H1 (cell line): ENCODE measurements at regions not wholly inside any gene's neighbourhood (a gene's known extent, or its start where the extent isn't known, plus 50 kb on each side); places are given as distances from the start of the nearest gene placed in this dataset.

Experiments used
- CTCF ChIA-PET: fragments of 300-600 bp; sonication (Branson Sonifier 250); formaldehyde crosslinking; loops from one replicate; lab custom pipeline; 2021; ENCODE audit not compliant: partially characterized antibody; lab: Charles Lee
- POLR2A ChIA-PET: fragments of 300-600 bp; sonication (Branson Sonifier 250); formaldehyde crosslinking; loops from one replicate; lab custom pipeline; 2021; ENCODE audit warnings: inconsistent platforms; ENCODE audit not compliant: partially characterized antibody; lab: Charles Lee
- DNase-seq, 2 experiments: peaks; one replicate each; pipeline versions ENCODE4 v3.0.0 to v3.0.0-alpha.2; 2010 to 2022; ENCODE audit warnings: low spot score in 2 of 2, low read depth in 1 of 2, mixed read lengths in 1 of 2
- FAIRE-seq: peaks from 2 replicates; lab custom pipeline; 2011; peaks lifted over from hg19 to GRCh38; lab: Jason Lieb, UNC
- H2AFZ ChIP-seq: 2 replicates; pipeline ENCODE4 v1.8.1; 2012; ENCODE audit warnings: low read length, inconsistent platforms
- H2AK5ac ChIP-seq: 2 replicates; pipeline ENCODE4 v1.6.1; 2013; ENCODE audit warnings: low read depth, low read length
- H2BK120ac ChIP-seq: replicated peaks from 2 replicates; pipeline ENCODE3; 2013; ENCODE audit warnings: low read depth, low read length, inconsistent platforms
- H2BK12ac ChIP-seq: 2 replicates; pipeline ENCODE4 v1.6.1; 2013; ENCODE audit warnings: low read depth, low read length
- H2BK15ac ChIP-seq: 2 replicates; pipeline ENCODE4 v1.6.1; 2013; ENCODE audit warnings: low read length
- H2BK20ac ChIP-seq: 2 replicates; pipeline ENCODE4 v1.6.1; 2013; ENCODE audit warnings: low read length
- H2BK5ac ChIP-seq: 2 replicates; pipeline ENCODE4 v1.6.1; 2013; ENCODE audit warnings: low read depth, low read length
- H3K14ac ChIP-seq: 2 replicates; pipeline ENCODE4 v1.6.1; 2013; ENCODE audit warnings: inconsistent platforms; ENCODE audit not compliant: insufficient read length
- H3K18ac ChIP-seq: 2 replicates; pipeline ENCODE4 v1.6.1; 2013; ENCODE audit warnings: low read length; ENCODE audit errors: extremely low read depth
- H3K23ac ChIP-seq: 2 replicates; pipeline ENCODE4 v1.6.1; 2013; ENCODE audit warnings: inconsistent platforms; ENCODE audit not compliant: insufficient read length
- H3K23me2 ChIP-seq: 2 replicates; pipeline ENCODE4 v1.6.1; 2013; ENCODE audit warnings: low read depth, low read length
- H3K27ac ChIP-seq: 2 replicates; pipeline ENCODE4 v1.6.1; 2011; ENCODE audit warnings: low read depth, low read length, inconsistent platforms
- H3K27me3 ChIP-seq, 4 experiments: replicated peaks in 1 of 4; 1 replicate in 1 of 4; 2 replicates in 3 of 4; pipeline versions ENCODE4 v1.6.1 to v1.8.1; 2011 to 2013; ENCODE audit warnings: low read length in 3 of 4, mild to moderate bottlenecking in 3 of 4, inconsistent platforms in 2 of 4, mixed read lengths in 2 of 4, moderate library complexity in 1 of 4; ENCODE audit not compliant: control insufficient read depth in 3 of 4, insufficient read depth in 3 of 4; ENCODE audit errors: extremely low read depth in 1 of 4
- H3K36me3 ChIP-seq, 4 experiments: 2 replicates each; pipeline versions ENCODE4 v1.6.1 to v1.8.1; 2011 to 2013; ENCODE audit warnings: mild to moderate bottlenecking in 4 of 4, low read length in 3 of 4, moderate library complexity in 2 of 4, control low read depth in 1 of 4, inconsistent platforms in 1 of 4; ENCODE audit not compliant: insufficient read depth in 4 of 4, control insufficient read depth in 2 of 4
- H3K4ac ChIP-seq: replicated peaks from 2 replicates; pipeline ENCODE3; 2013; ENCODE audit warnings: low read length, low read depth, mixed read lengths, inconsistent platforms; ENCODE audit not compliant: insufficient read length
- H3K4me1 ChIP-seq, 4 experiments: replicated peaks in 1 of 4; 1 replicate in 1 of 4; 2 replicates in 3 of 4; pipeline versions ENCODE4 v1.6.1 to v1.8.1; 2011 to 2013; ENCODE audit warnings: low read length in 3 of 4, inconsistent platforms in 2 of 4, mixed read lengths in 1 of 4; ENCODE audit not compliant: insufficient read depth in 4 of 4, control insufficient read depth in 3 of 4
- H3K4me2 ChIP-seq, 2 experiments: 2 replicates each; pipeline versions ENCODE4 v1.6.1 to v1.8.1; 2011 to 2013; ENCODE audit warnings: low read depth in 2 of 2, low read length in 2 of 2, control low read depth in 1 of 2, inconsistent platforms in 1 of 2, mild to moderate bottlenecking in 1 of 2; ENCODE audit not compliant: insufficient read depth in 1 of 2
- H3K4me3 ChIP-seq, 4 experiments: fragments of 200-600, 300-600 bp in 1 of 4; sonication (generic), shearing (Covaris generic), sonication (Bioruptor Twin) in 1 of 4; 2 replicates each; pipeline versions ENCODE4 v1.5.1 to v1.8.1; 2011 to 2016; ENCODE audit warnings: low read length in 4 of 4, low read depth in 3 of 4, control low read depth in 2 of 4, inconsistent platforms in 2 of 4, mild to moderate bottlenecking in 2 of 4, mixed read lengths in 1 of 4, moderate library complexity in 1 of 4; ENCODE audit not compliant: insufficient read depth in 2 of 4; ENCODE audit errors: extremely low read depth in 1 of 4
- H3K56ac ChIP-seq: replicated peaks from 2 replicates; pipeline ENCODE3; 2013; ENCODE audit warnings: low read depth, mild to moderate bottlenecking, mixed read lengths, low read length, inconsistent platforms; ENCODE audit not compliant: insufficient read length
- H3K79me1 ChIP-seq: 2 replicates; pipeline ENCODE4 v1.6.1; 2013; ENCODE audit warnings: low read depth, low read length, control low read depth
- H3K79me2 ChIP-seq, 2 experiments: 2 replicates each; pipeline versions ENCODE4 v1.6.1 to v1.8.1; 2012 to 2013; ENCODE audit warnings: low read length in 2 of 2, mild to moderate bottlenecking in 2 of 2, inconsistent platforms in 1 of 2; ENCODE audit not compliant: insufficient read depth in 2 of 2, control insufficient read depth in 1 of 2
- H3K9ac ChIP-seq, 4 experiments: replicated peaks in 1 of 4; 1 replicate in 1 of 4; 2 replicates in 3 of 4; pipeline versions ENCODE4 v1.6.1 to v1.8.1; 2011 to 2013; ENCODE audit warnings: low read depth in 3 of 4, low read length in 3 of 4, control low read depth in 2 of 4, mild to moderate bottlenecking in 2 of 4, moderate library complexity in 2 of 4, inconsistent platforms in 1 of 4; ENCODE audit errors: extremely low read depth in 1 of 4
- H3K9me3 ChIP-seq, 2 experiments: 2 replicates each; pipeline versions ENCODE4 v1.6.1 to v1.8.1; 2012 to 2013; ENCODE audit warnings: mild to moderate bottlenecking in 2 of 2, moderate library complexity in 2 of 2, control low read depth in 1 of 2, inconsistent platforms in 1 of 2, low read depth in 1 of 2, low read length in 1 of 2, mixed read lengths in 1 of 2; ENCODE audit not compliant: insufficient read depth in 2 of 2
- H4K20me1 ChIP-seq, 2 experiments: replicated peaks in 1 of 2; 2 replicates each; pipeline versions ENCODE3 to v1.8.1; 2011 to 2013; ENCODE audit warnings: inconsistent platforms in 2 of 2, low read length in 2 of 2, mild to moderate bottlenecking in 1 of 2; ENCODE audit not compliant: insufficient read depth in 2 of 2, control insufficient read depth in 1 of 2
- H4K5ac ChIP-seq: 2 replicates; pipeline ENCODE4 v1.6.1; 2013; ENCODE audit warnings: low read length, low read depth, mixed read lengths, inconsistent platforms; ENCODE audit not compliant: insufficient read length
- H4K8ac ChIP-seq: 2 replicates; pipeline ENCODE4 v1.8.0; 2013; ENCODE audit warnings: mild to moderate bottlenecking, moderate library complexity, low read length, inconsistent platforms; ENCODE audit not compliant: insufficient read depth; ENCODE audit errors: extremely low read depth
- H4K91ac ChIP-seq: replicated peaks from 2 replicates; pipeline ENCODE3; 2013; ENCODE audit warnings: low read length, mixed read lengths, inconsistent platforms; ENCODE audit not compliant: insufficient read length
- ATF3 ChIP-seq: IDR thresholded peaks from 2 replicates; pipeline ENCODE4 v1.6.1; 2011; ENCODE audit warnings: low read depth, mild to moderate bottlenecking, low read length; ENCODE audit not compliant: insufficient read depth
- BACH1 ChIP-seq: IDR thresholded peaks from 2 replicates; pipeline ENCODE4 v1.6.1; 2012; ENCODE audit warnings: low read length, improper control_type of control experiment
- BCL11A ChIP-seq, 2 experiments: IDR thresholded peaks; one replicate each; pipeline ENCODE4 v1.6.1; 2011; ENCODE audit warnings: low read depth in 2 of 2, low read length in 2 of 2, mild to moderate bottlenecking in 2 of 2
- BRCA1 ChIP-seq: IDR thresholded peaks from 2 replicates; pipeline ENCODE4 v1.6.1; 2012; ENCODE audit warnings: low read depth, low read length, improper control_type of control experiment
- CBX8 ChIP-seq: fragments of 300-800, 300-1000 bp; sonication (generic); IDR thresholded peaks from 2 replicates; pipeline ENCODE4 v1.7.1; 2016; ENCODE audit warnings: low read depth, low read length, borderline replicate concordance
- JUN ChIP-seq: IDR thresholded peaks from 2 replicates; pipeline ENCODE4 v1.6.1; 2011; ENCODE audit warnings: low read depth, mild to moderate bottlenecking, improper control_type of control experiment, low read length
- KDM5A ChIP-seq: fragments of 200-600 bp; IDR thresholded peaks from 2 replicates; pipeline ENCODE4 v1.7.1; 2012; ENCODE audit warnings: mild to moderate bottlenecking, low read length, inconsistent platforms, mixed read lengths
- POLR2AphosphoS5 ChIP-seq: IDR thresholded peaks from 2 replicates; pipeline ENCODE4 v1.6.1; 2011; ENCODE audit warnings: low read depth, low read length
- SP4 ChIP-seq: IDR thresholded peaks from 2 replicates; pipeline ENCODE4 v1.6.1; 2012; ENCODE audit warnings: low read length, inconsistent platforms
- TAF1 ChIP-seq: IDR thresholded peaks from 2 replicates; pipeline ENCODE4 v1.6.1; 2011; ENCODE audit warnings: mild to moderate bottlenecking, low read depth, low read length
- TCF12 ChIP-seq: IDR thresholded peaks from 2 replicates; pipeline ENCODE4 v1.6.1; 2011; ENCODE audit warnings: low read depth, mild to moderate bottlenecking, low read length
- ZNF274 ChIP-seq: IDR thresholded peaks from 2 replicates; pipeline ENCODE4 v1.7.0; 2012; ENCODE audit warnings: low read length, borderline replicate concordance; ENCODE audit errors: extremely low read depth
- WGBS, 2 experiments: shearing (Covaris generic) in 1 of 2; methylation state at CpG; one replicate each; pipeline versions ENCODE4 v1.1.6 to v1.1.7; 2013 to 2015; ENCODE audit warnings: low lambda C conversion rate in 2 of 2, mixed read lengths in 2 of 2, inconsistent platforms in 1 of 2, low coverage in 1 of 2, missing lambda C conversion rate in 1 of 2; ENCODE audit not compliant: insufficient replicate concordance in 2 of 2, insufficient coverage in 1 of 2, insufficient read length in 1 of 2; ENCODE audit errors: extremely low coverage in 1 of 2, missing lambda C conversion rate in 1 of 2; 5-methylcytosine and 5-hydroxymethylcytosine counted together
- TF ChIP-seq, protein P1 (sequence below): IDR thresholded peaks from 2 replicates; pipeline ENCODE4 v1.6.1; 2012; ENCODE audit warnings: inconsistent platforms

GRCh38 chr11:119578521-119579191 is 150.3 kb downstream of the NECTIN1 start:
- CTCF ChIA-PET: interaction anchor here (0.7 to 1.8 kb wide), 5 partner anchors 20 to 128 kb away, joined by 3 to 4 read pairs (median 3); no protein-coding TSS in a partner anchor
- FAIRE-seq: no peak
- TF ChIP-seq ATF3: no peak
- no peak for TF ChIP-seq ZNF274
- TF ChIP-seq BRCA1: no peak
- no peak for TF ChIP-seq TCF12
- no peak for TF ChIP-seq BCL11A (IDR thresholded peaks at IDR 0.05; ENCODE audit: low read depth in 2 of 2, low read length in 2 of 2)
- TF ChIP-seq CBX8: no peak
- no peak for TF ChIP-seq KDM5A
- TF ChIP-seq POLR2AphosphoS5: no peak
- TF ChIP-seq SP4: no peak
- TF ChIP-seq TAF1: no peak
- TF ChIP-seq, protein P1, sequence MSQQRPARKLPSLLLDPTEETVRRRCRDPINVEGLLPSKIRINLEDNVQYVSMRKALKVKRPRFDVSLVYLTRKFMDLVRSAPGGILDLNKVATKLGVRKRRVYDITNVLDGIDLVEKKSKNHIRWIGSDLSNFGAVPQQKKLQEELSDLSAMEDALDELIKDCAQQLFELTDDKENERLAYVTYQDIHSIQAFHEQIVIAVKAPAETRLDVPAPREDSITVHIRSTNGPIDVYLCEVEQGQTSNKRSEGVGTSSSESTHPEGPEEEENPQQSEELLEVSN: no peak
- no peak for TF ChIP-seq BACH1
- TF ChIP-seq JUN: no peak

More at GRCh38 chr11:119578521-119579191, 150.3 kb downstream of the NECTIN1 start:
- Histone ChIP-seq H3K23me2 (no peaks in the 10 kb centered on the region), H2BK5ac (no peak overlapping the region), H4K5ac (no peak overlapping the region), H4K8ac (no peak overlapping the region), H3K18ac (no peak overlapping the region), H2AK5ac (no peak overlapping the region), H2BK12ac (no peak overlapping the region), H4K91ac (no peak overlapping the region), H3K79me2 (no peaks in the 10 kb centered on the region), H2BK120ac (no peak overlapping the region), H2AFZ (no peak overlapping the region), H3K4me2 (no peak overlapping the region), H3K36me3 (peaks cover 0 to 3% (median 0%) of the 10 kb centered on the region in 4 experiments; a peak in 1 of 8 replicates), H3K79me1 (no peaks in the 10 kb centered on the region), H3K4ac (no peak overlapping the region), H3K23ac (no peak overlapping the region), H3K14ac (no peak overlapping the region), H3K9ac (no peak overlapping the region), H4K20me1 (no peaks in the 10 kb centered on the region), H3K9me3 (peaks cover 0 to 14% of the 10 kb centered on the region in 2 experiments; a peak in 2 of 4 replicates), H3K27me3 (no peaks in the 10 kb centered on the region; a peak in 1 of 7 replicates), H2BK15ac (no peak overlapping the region), H3K4me3 (no peak overlapping the region), H3K27ac (no peak overlapping the region), H3K4me1 (no peaks in the 10 kb centered on the region), H3K56ac (no peak overlapping the region), H2BK20ac (no peak overlapping the region)
- WGBS, 2 experiments: 79% methylated on average over 11 of the region's 11 CpGs; no CpG with 5 or more reads in 1 of the 2 experiments
- DNase-seq: no peak
- POLR2A ChIA-PET: interaction anchor here (0.8 kb wide), 1 partner anchor 12 kb away, joined by 3 read pairs; no protein-coding TSS in a partner anchor
